AG10803 (cell line): ENCODE measurements at regions not wholly inside any gene's neighbourhood (a gene's known extent, or its start where the extent isn't known, plus 50 kb on each side); places are given as distances from the start of the nearest gene placed in this dataset.
"Not testable (repeated sequence)": the region's sequence is repeated elsewhere in the genome, so short reads cannot be mapped to it uniquely, and the experiment has no call there.

Experiments used
- DNase-seq: peaks from one replicate; pipeline ENCODE4 v3.0.0; 2010; ENCODE audit warnings: low read depth
- H3K4me3 ChIP-seq: 2 replicates; pipeline ENCODE4 v1.5.1; 2011; ENCODE audit warnings: mild to moderate bottlenecking, low read length, control low read depth
- TF ChIP-seq, protein P1 (sequence below): conservative IDR thresholded peaks from 2 replicates; pipeline ENCODE4 v1.5.1; 2011; ENCODE audit warnings: mild to moderate bottlenecking, low read length, control low read depth, inconsistent platforms

GRCh38 chr2:37753758-37754157 lies 82.3 kb upstream of the CDC42EP3 start:
- TF ChIP-seq, protein P1, sequence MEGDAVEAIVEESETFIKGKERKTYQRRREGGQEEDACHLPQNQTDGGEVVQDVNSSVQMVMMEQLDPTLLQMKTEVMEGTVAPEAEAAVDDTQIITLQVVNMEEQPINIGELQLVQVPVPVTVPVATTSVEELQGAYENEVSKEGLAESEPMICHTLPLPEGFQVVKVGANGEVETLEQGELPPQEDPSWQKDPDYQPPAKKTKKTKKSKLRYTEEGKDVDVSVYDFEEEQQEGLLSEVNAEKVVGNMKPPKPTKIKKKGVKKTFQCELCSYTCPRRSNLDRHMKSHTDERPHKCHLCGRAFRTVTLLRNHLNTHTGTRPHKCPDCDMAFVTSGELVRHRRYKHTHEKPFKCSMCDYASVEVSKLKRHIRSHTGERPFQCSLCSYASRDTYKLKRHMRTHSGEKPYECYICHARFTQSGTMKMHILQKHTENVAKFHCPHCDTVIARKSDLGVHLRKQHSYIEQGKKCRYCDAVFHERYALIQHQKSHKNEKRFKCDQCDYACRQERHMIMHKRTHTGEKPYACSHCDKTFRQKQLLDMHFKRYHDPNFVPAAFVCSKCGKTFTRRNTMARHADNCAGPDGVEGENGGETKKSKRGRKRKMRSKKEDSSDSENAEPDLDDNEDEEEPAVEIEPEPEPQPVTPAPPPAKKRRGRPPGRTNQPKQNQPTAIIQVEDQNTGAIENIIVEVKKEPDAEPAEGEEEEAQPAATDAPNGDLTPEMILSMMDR = no peak
- no peak overlapping the region for H3K4me3 ChIP-seq
- DNase-seq = no peak

DNA sequence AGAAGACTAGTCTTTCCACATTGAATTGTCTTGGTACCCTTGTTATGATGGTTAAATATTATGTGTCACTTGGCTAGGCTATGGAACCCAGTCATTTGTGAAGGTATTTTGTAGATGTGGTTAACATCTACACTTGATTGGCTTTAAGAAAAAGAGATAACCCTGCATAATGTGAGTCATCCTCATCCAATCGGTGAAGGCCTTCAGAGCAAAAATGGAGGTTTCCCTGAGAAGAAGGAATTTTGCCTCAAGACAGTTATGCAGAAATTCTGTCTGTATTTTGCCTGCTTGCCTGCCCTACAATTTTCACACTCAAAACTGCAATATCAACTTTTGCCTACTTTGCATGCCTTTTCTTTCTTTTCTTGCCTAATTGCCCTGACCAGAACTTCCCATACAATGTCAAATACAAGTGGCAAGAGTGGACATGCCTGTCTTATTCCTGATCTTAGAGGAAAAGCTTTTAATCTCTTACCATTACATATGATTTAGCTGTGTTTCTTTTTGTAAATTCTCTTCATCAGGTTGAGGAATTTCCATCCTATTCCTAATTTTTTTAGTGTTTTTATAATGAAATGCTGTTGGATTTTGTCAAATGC lies 84.6 kb upstream of the CDC42EP3 start:
- H3K4me3 ChIP-seq, DNase-seq: not testable (repeated sequence)

DNA sequence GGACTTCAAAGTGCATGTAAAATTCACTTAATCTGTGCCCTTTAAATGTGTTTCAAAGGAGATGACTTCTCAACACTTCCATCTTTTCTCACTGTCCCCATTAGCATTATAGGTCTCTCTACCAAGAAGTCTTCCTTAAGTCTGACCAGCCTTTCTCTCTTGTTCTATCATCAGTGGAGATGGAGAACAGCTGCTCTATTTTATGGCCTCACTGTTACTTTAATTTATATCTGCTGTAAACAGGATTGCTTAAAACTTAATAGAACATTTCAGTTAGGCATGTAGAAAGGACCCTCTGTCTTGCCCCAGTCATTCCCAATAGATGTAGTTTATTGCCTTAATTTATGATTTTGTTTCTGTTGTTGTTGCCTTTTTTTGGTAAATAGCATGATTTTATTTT lies 86.0 kb upstream of the CDC42EP3 start:
- not testable (repeated sequence) for H3K4me3 ChIP-seq, DNase-seq

DNA sequence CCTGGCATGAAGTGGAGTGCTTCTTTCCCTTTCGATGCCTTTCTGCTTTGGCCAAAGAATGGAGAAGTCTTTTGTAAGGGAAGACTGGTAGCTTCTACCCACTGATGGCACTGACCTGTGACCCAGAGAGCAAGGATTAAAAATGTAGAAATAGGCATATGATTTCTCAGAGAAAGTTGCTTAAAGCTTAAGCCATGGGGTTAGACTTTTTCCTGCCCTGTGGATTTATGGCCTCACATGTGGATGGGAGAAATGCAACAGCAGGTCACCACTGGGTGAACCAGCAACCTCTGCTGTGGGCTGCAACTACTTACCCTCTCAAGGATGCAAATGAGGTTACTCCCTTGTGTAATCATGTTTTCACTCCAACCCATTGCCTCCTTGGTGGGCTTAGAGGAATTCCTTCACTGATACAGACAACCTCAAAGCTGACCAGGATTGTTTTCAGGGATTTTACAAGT lies 86.7 kb upstream of the CDC42EP3 start:
- not testable (repeated sequence) for H3K4me3 ChIP-seq, DNase-seq

DNA sequence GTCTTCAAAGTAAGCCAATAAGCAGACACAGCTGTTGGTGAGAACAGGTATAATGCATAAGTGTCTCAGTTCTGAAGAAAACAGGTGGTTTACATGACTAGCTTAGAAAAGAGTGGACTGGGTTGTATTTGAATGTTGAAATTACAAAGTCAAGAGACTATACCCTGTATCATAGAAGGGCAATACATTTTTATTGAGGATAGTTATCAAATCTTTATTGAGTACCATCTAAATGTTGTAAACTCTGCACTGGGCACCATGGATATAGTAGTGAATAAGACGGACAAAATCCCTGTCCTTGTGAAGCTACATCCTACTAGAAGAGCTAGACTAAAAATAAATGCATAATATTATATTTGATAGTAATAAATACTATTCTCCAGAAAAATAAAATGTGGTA lies 88.5 kb upstream of the CDC42EP3 start:
- DNase-seq, H3K4me3 ChIP-seq: not testable (repeated sequence)

DNA sequence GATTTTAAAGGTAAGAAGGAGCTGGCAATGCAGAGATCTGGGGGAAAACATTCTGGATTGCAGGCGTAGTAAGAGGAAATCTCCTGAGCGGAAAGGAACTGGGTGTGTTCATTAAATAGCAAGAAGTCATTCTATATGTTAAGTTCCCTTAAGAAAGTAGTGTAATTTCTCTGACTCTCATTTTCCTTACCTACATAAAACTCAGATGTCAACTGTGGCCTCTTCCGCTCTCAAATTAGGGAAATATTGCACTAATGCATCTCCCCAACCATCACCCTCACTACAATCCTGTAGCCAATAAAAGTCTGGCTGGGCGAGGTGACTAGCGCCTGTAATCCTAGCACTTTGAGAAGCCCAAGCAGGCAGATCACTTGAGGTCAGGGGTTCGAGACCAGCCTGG lies 89.0 kb upstream of the CDC42EP3 start:
- DNase-seq = no peak
- no peak overlapping the region for H3K4me3 ChIP-seq
- TF ChIP-seq, protein P1 = no peak

DNA sequence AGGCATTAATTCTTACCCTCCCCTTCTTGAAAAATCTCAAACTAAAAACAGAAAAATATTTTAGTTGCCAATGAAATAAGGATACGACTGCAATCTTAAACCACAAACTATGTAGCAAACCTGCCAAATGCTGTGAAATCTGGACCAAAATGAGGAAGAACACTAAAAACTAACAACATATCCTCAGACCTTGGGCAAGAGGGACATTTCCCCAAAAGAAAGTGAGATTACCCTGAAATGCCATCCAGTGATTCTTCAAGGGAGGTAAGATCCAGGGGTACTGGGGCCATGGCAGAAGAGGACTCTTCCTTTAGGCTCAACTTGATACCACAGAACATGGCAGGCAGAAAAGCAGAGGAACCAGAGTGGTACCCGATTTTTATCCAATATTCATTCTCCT lies 90.8 kb upstream of the CDC42EP3 start:
- peak; percentile 82 for DNase-seq
- H3K4me3 ChIP-seq = not testable (repeated sequence)

DNA sequence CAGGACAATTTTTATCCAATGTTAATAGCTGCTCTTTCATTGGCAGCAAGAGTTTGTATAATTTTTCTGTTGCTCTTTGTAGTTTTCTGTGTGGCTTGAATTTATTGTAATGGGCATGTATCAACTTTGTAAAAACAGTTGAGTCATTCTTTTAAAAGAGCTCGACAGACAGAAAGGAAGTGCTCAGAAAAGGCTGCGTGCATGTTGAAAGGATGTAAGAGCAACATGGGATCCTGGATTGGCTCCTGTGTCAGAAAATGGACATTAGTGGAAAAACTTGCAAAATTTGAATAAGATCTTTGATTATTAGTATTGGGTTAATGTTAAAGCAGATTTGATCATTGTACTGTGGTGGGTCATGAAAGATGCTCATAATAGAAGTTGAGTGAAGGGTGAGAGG lies 93.3 kb upstream of the CDC42EP3 start:
- no peak for DNase-seq
- TF ChIP-seq, protein P1 = no peak
- H3K4me3 ChIP-seq = no peak overlapping the region

GRCh38 chr2:37766106-37766505 lies 94.7 kb upstream of the CDC42EP3 start:
- peak; percentile 51 for DNase-seq
- H3K4me3 ChIP-seq = no peak overlapping the region
- TF ChIP-seq, protein P1 = no peak

- TF ChIP-seq, protein P1 = no peak
- DNase-seq = peak; percentile 73
Measured at GRCh38 chr2:37767046-37767445, 95.6 kb upstream of the CDC42EP3 start.

More at GRCh38 chr2:37767046-37767445, 95.6 kb upstream of the CDC42EP3 start:
- H3K4me3 ChIP-seq = no peak overlapping the region
